ENCODE measurements at regions not wholly inside any gene's neighbourhood (a gene's known extent, or its start where the extent isn't known, plus 50 kb on each side); places are given as distances from the start of the nearest gene placed in this dataset.

GRCh38 chr11:133656082-133656635 lies 123.9 kb upstream of the OPCML start:
- TF ChIP-seq CTCF (IDR thresholded peaks at IDR 0.05) (no peak), POLR2AphosphoS5 (IDR thresholded peaks at IDR 0.05) (no peak)
